GM10248 (cell line): ENCODE measurements at regions not wholly inside any gene's neighbourhood (a gene's known extent, or its start where the extent isn't known, plus 50 kb on each side); places are given as distances from the start of the nearest gene placed in this dataset.

ENCODE experiments used
- CTCF ChIA-PET: fragments of 300-600 bp; sonication (Branson Sonifier 250); formaldehyde crosslinking; extraction: SDS; loops from one replicate; lab custom pipeline; 2021; ENCODE audit warnings: antibody characterized with exemption; lab: Yijun Ruan, JAX
- POLR2A ChIA-PET: fragments of 350-650 bp; sonication (Branson Sonifier 250); formaldehyde crosslinking; extraction: SDS; loops from one replicate; lab custom pipeline; 2020; ENCODE audit warnings: antibody characterized with exemption; lab: Yijun Ruan, JAX
- DNase-seq: peaks from one replicate; pipeline ENCODE4 v3.0.0; 2012; ENCODE audit errors: extremely low spot score
- CTCF ChIP-seq: IDR thresholded peaks from 2 replicates; pipeline ENCODE4 v1.5.1; 2012; ENCODE audit warnings: mild to moderate bottlenecking, low read depth; ENCODE audit errors: extremely low read depth, missing control alignments, control extremely low read depth

- TF ChIP-seq CTCF, result no peak
- ChIA-PET CTCF (no interaction called here), POLR2A (no interaction called here)
- no peak for DNase-seq
Observed at GRCh38 chr17:72184805-72185204, 64.0 kb downstream of the SOX9 start.

- no peak for DNase-seq
- ChIA-PET CTCF (no interaction called here), POLR2A (no interaction called here)
- no peak for TF ChIP-seq CTCF
Observed at GRCh38 chr17:72185564-72185963, 64.7 kb downstream of the SOX9 start.

- ChIA-PET POLR2A (no interaction called here), CTCF (interaction anchor here (1.1 kb wide), 1 partner anchor 703 kb away, joined by 3 read pairs; no protein-coding TSS in a partner anchor)
- no peak for TF ChIP-seq CTCF
- no peak for DNase-seq
Observed at GRCh38 chr17:72187556-72187955, 66.7 kb downstream of the SOX9 start.

GRCh38 chr17:72188801-72189200, 68.0 kb downstream of the SOX9 start:
- CTCF ChIA-PET, result no interaction called here
- DNase-seq, result no peak
- TF ChIP-seq CTCF, result no peak
- POLR2A ChIA-PET, result no interaction called here

GRCh38 chr17:72189768-72190593, 69.2 kb downstream of the SOX9 start:
- ChIA-PET CTCF (interaction anchor here (0.6 to 1.1 kb wide), 3 partner anchors 8 to 140 kb away, joined by 3 read pairs; no protein-coding TSS in a partner anchor), POLR2A (no interaction called here)
- no peak for TF ChIP-seq CTCF
- DNase-seq, result no peak

GRCh38 chr17:72191356-72191755, 70.5 kb downstream of the SOX9 start:
- POLR2A ChIA-PET, result no interaction called here
- CTCF ChIA-PET, result no interaction called here
- TF ChIP-seq CTCF, result no peak
- no peak for DNase-seq
